ENCODE measurements at regions not wholly inside any gene's neighbourhood (a gene's known extent, or its start where the extent isn't known, plus 50 kb on each side); places are given as distances from the start of the nearest gene placed in this dataset.

DNA sequence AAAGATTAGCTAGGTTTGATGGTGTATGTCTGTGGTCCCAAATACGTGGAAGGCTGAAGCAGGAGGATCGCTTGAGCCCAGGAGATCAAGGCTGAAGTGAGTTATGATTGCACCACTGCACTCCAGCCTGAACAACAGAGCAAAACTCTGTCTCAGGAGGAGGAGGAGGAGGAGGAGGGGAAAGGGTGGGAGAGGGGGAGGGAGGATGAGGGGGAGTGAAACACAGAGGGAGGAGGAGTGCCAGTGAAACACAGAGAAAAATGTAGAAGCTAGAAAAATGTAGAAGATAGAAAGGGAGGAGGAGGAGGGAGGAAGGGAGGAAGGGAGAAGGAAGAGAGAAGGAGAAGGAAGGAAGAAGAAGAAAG lies 387.5 kb downstream of the MTX2 start:
- no peak for DNase-seq (ENCODE audit: low read depth, low spot score)
- ChIA-PET CTCF (interaction anchor here (0.6 kb wide), 1 partner anchor 121 kb away, joined by 4 read pairs; no protein-coding TSS in a partner anchor), POLR2A (no interaction called here)
- ATAC-seq = no peak
- in situ Hi-C loops (cut with HindIII; ENCODE audit: low pct_unique_long_range_greater_than_20kb, low sequenced_read_pairs) (no loop called here), intact Hi-C loops (cut with micrococcal nuclease; ENCODE audit: unreplicated experiment) (no loop called here)
- no peak overlapping the region for H3K4me3 ChIP-seq (ENCODE audit: low read depth in 2 of 2, low read length in 2 of 2)
- H3K27me3 ChIP-seq (ENCODE audit: control insufficient read depth, insufficient read depth, low read length) = no peaks in the 10 kb centered on the region
- no TSS peak for BruUV-seq (replicated peaks)
- TF ChIP-seq POLR2AphosphoS5 (IDR thresholded peaks at IDR 0.05; ENCODE audit: low read depth, low read length) = no peak
- TF ChIP-seq, protein P1, sequence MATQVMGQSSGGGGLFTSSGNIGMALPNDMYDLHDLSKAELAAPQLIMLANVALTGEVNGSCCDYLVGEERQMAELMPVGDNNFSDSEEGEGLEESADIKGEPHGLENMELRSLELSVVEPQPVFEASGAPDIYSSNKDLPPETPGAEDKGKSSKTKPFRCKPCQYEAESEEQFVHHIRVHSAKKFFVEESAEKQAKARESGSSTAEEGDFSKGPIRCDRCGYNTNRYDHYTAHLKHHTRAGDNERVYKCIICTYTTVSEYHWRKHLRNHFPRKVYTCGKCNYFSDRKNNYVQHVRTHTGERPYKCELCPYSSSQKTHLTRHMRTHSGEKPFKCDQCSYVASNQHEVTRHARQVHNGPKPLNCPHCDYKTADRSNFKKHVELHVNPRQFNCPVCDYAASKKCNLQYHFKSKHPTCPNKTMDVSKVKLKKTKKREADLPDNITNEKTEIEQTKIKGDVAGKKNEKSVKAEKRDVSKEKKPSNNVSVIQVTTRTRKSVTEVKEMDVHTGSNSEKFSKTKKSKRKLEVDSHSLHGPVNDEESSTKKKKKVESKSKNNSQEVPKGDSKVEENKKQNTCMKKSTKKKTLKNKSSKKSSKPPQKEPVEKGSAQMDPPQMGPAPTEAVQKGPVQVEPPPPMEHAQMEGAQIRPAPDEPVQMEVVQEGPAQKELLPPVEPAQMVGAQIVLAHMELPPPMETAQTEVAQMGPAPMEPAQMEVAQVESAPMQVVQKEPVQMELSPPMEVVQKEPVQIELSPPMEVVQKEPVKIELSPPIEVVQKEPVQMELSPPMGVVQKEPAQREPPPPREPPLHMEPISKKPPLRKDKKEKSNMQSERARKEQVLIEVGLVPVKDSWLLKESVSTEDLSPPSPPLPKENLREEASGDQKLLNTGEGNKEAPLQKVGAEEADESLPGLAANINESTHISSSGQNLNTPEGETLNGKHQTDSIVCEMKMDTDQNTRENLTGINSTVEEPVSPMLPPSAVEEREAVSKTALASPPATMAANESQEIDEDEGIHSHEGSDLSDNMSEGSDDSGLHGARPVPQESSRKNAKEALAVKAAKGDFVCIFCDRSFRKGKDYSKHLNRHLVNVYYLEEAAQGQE (IDR thresholded peaks at IDR 0.05; ENCODE audit: insufficient read depth in 1 of 2, low read depth in 2 of 2, low read length in 1 of 2) = no peak
- TF ChIP-seq SIN3A (IDR thresholded peaks at IDR 0.05; ENCODE audit: borderline replicate concordance, insufficient read depth, low read depth, low read length) = no peak
- TF ChIP-seq, protein P2, sequence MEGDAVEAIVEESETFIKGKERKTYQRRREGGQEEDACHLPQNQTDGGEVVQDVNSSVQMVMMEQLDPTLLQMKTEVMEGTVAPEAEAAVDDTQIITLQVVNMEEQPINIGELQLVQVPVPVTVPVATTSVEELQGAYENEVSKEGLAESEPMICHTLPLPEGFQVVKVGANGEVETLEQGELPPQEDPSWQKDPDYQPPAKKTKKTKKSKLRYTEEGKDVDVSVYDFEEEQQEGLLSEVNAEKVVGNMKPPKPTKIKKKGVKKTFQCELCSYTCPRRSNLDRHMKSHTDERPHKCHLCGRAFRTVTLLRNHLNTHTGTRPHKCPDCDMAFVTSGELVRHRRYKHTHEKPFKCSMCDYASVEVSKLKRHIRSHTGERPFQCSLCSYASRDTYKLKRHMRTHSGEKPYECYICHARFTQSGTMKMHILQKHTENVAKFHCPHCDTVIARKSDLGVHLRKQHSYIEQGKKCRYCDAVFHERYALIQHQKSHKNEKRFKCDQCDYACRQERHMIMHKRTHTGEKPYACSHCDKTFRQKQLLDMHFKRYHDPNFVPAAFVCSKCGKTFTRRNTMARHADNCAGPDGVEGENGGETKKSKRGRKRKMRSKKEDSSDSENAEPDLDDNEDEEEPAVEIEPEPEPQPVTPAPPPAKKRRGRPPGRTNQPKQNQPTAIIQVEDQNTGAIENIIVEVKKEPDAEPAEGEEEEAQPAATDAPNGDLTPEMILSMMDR (IDR thresholded peaks at IDR 0.05) = no peak
- TF ChIP-seq TCF7L2 (IDR thresholded peaks at IDR 0.05; ENCODE audit: low read depth, low read length) = no peak
- H3K36me3 ChIP-seq (ENCODE audit: control insufficient read depth, insufficient read depth, low read length) = no peaks in the 10 kb centered on the region; the same call in 1 of the 2 replicates
- no peak overlapping the region for H3K27ac ChIP-seq (ENCODE audit: low read length)
- no peaks in the 10 kb centered on the region for H3K4me1 ChIP-seq (ENCODE audit: control insufficient read depth, insufficient read depth, low read length)
- H3K9me3 ChIP-seq (ENCODE audit: control insufficient read depth, insufficient read depth, low read depth, low read length) = no peaks in the 10 kb centered on the region

DNA sequence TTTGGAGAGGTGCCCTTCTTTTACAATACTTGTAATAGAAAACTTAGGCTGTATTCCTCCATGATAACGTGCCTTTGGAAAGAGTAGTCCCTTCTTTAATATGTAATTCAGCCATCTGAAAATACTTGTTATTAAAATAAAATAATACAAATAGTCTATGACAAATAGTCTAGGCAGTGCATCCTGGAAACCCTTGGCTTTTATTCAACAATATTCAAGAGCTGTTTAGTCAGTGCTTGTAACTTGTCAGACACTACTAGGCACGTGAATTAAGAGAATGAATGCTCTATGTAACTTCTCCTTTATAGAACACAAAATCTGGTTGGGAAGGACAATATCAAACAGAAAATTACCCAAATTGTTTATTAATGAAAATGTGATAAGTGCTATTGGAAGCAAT lies 388.2 kb downstream of the MTX2 start:
- in situ Hi-C loops (cut with HindIII; ENCODE audit: low pct_unique_long_range_greater_than_20kb, low sequenced_read_pairs) = no loop called here
- POLR2A ChIA-PET = no interaction called here
- H3K27me3 ChIP-seq (ENCODE audit: control insufficient read depth, insufficient read depth, low read length) = no peaks in the 10 kb centered on the region

More for the DNA sequence above, 388.2 kb downstream of the MTX2 start:
- CTCF ChIA-PET = no interaction called here
- Histone ChIP-seq H3K36me3 (ENCODE audit: control insufficient read depth, insufficient read depth, low read length) (no peaks in the 10 kb centered on the region; the same call in 1 of the 2 replicates), H3K4me3 (ENCODE audit: low read depth in 2 of 2, low read length in 2 of 2) (no peak overlapping the region), H3K9me3 (ENCODE audit: control insufficient read depth, insufficient read depth, low read depth, low read length) (no peaks in the 10 kb centered on the region), H3K27ac (ENCODE audit: low read length) (no peak overlapping the region), H3K4me1 (ENCODE audit: control insufficient read depth, insufficient read depth, low read length) (no peaks in the 10 kb centered on the region)
- no TSS peak for BruUV-seq (replicated peaks)
- no peak for DNase-seq (ENCODE audit: low read depth, low spot score)
- intact Hi-C loops (cut with micrococcal nuclease; ENCODE audit: unreplicated experiment) = no loop called here
- ATAC-seq = no peak
- no peak for TF ChIP-seq TCF7L2 (IDR thresholded peaks at IDR 0.05; ENCODE audit: low read depth, low read length)
- TF ChIP-seq, protein P1 (IDR thresholded peaks at IDR 0.05; ENCODE audit: insufficient read depth in 1 of 2, low read depth in 2 of 2, low read length in 1 of 2) = no peak
- TF ChIP-seq, protein P2 (IDR thresholded peaks at IDR 0.05) = no peak
- no peak for TF ChIP-seq SIN3A (IDR thresholded peaks at IDR 0.05; ENCODE audit: borderline replicate concordance, insufficient read depth, low read depth, low read length)
- TF ChIP-seq POLR2AphosphoS5 (IDR thresholded peaks at IDR 0.05; ENCODE audit: low read depth, low read length) = no peak
